ACHN (cell line): ENCODE measurements at regions not wholly inside any gene's neighbourhood (a gene's known extent, or its start where the extent isn't known, plus 50 kb on each side); places are given as distances from the start of the nearest gene placed in this dataset.
A peak's percentile ranks its signal among the peaks of the same experiment; 100 is the strongest.

ENCODE experiments used
- DNase-seq: peaks from one replicate; pipeline ENCODE4 v3.0.0-alpha.2; 2015
- in situ Hi-C: cut with HindIII; loops from 2 replicates; pipeline ENCODE4 v1.10.0; 2017; ENCODE audit warnings: low sequenced_read_pairs, low pct_ligation_motif_present, low pct_unique_long_range_greater_than_20kb

GRCh38 chr2:190802626-190803209, 77.9 kb upstream of the GLS start:
- DNase-seq, result no peak
- in situ Hi-C loops, result no loop called here

GRCh38 chr2:190804182-190804795, 76.3 kb upstream of the GLS start:
- DNase-seq, result peak; percentile 72
- in situ Hi-C loops, result no loop called here

- in situ Hi-C loops, result no loop called here
Observed at GRCh38 chr2:190805126-190805525, 75.5 kb upstream of the GLS start.

GRCh38 chr2:190805843-190806242, 74.8 kb upstream of the GLS start:
- DNase-seq, result no peak
- in situ Hi-C loops, result no loop called here

More at GRCh38 chr2:190805126-190805525, 75.5 kb upstream of the GLS start:
- no peak for DNase-seq

GRCh38 chr2:190807886-190808285, 72.7 kb upstream of the GLS start:
- in situ Hi-C loops, result no loop called here
- DNase-seq, result no peak

GRCh38 chr2:190809139-190809764, 71.4 kb upstream of the GLS start:
- no peak for DNase-seq
- in situ Hi-C loops, result no loop called here

GRCh38 chr2:190809876-190810525, 70.6 kb upstream of the GLS start:
- in situ Hi-C loops, result no loop called here

GRCh38 chr2:190810981-190811587, 69.5 kb upstream of the GLS start:
- DNase-seq, result no peak
- in situ Hi-C loops, result no loop called here

More at GRCh38 chr2:190809876-190810525, 70.6 kb upstream of the GLS start:
- no peak for DNase-seq

- in situ Hi-C loops, result no loop called here
- no peak for DNase-seq
Observed at GRCh38 chr2:190811811-190812210, 68.8 kb upstream of the GLS start.

GRCh38 chr2:190812506-190813294, 67.9 kb upstream of the GLS start:
- in situ Hi-C loops, result no loop called here
- DNase-seq, result no peak

- no peak for DNase-seq
- in situ Hi-C loops, result no loop called here
Observed at GRCh38 chr2:190815226-190815625, 65.4 kb upstream of the GLS start.

- no peak for DNase-seq
- in situ Hi-C loops, result no loop called here
Observed at GRCh38 chr2:190817082-190817481, 63.5 kb upstream of the GLS start.

GRCh38 chr2:190819840-190820301, 60.8 kb upstream of the GLS start:
- in situ Hi-C loops, result no loop called here
- DNase-seq, result no peak

GRCh38 chr2:190820416-190820815, 60.2 kb upstream of the GLS start:
- DNase-seq, result no peak
- in situ Hi-C loops, result no loop called here

GRCh38 chr2:190822043-190822442, 58.6 kb upstream of the GLS start:
- in situ Hi-C loops, result no loop called here
- no peak for DNase-seq

- DNase-seq, result no peak
- in situ Hi-C loops, result no loop called here
Observed at GRCh38 chr2:190827720-190828119, 52.9 kb upstream of the GLS start.

GRCh38 chr2:190829642-190830041, 51.0 kb upstream of the GLS start:
- no peak for DNase-seq
- in situ Hi-C loops, result no loop called here
